H9 (cell line): ENCODE measurements at regions not wholly inside any gene's neighbourhood (a gene's known extent, or its start where the extent isn't known, plus 50 kb on each side); places are given as distances from the start of the nearest gene placed in this dataset.

Experiments
- DNase-seq: peaks from one replicate; pipeline ENCODE4 v3.0.0-alpha.2; 2017
- H2AFZ ChIP-seq: one replicate; pipeline ENCODE4 v1.6.1; 2013; ENCODE audit warnings: mild to moderate bottlenecking, low read length, control low read depth, moderate library complexity
- H2AK5ac ChIP-seq: 2 replicates; pipeline ENCODE4 v1.6.1; 2013; ENCODE audit warnings: low read length, control low read depth, mixed read lengths; ENCODE audit not compliant: insufficient read length
- H2BK120ac ChIP-seq: one replicate; pipeline ENCODE4 v1.6.1; 2013; ENCODE audit warnings: low read depth, mild to moderate bottlenecking, low read length, control low read depth, inconsistent platforms; ENCODE audit not compliant: poor library complexity, severe bottlenecking
- H2BK12ac ChIP-seq: 2 replicates; pipeline ENCODE4 v1.6.1; 2013; ENCODE audit warnings: low read length, control low read depth, mixed read lengths, low read depth; ENCODE audit not compliant: insufficient read length
- H2BK15ac ChIP-seq: 2 replicates; pipeline ENCODE4 v1.6.1; 2013; ENCODE audit warnings: low read depth, low read length, control low read depth
- H2BK20ac ChIP-seq: one replicate; pipeline ENCODE4 v1.6.1; 2013; ENCODE audit warnings: low read depth, mild to moderate bottlenecking, low read length, control low read depth, inconsistent platforms; ENCODE audit not compliant: poor library complexity, severe bottlenecking
- H2BK5ac ChIP-seq: 2 replicates; pipeline ENCODE4 v1.6.1; 2013; ENCODE audit warnings: low read length, control low read depth, mixed read lengths; ENCODE audit not compliant: insufficient read length
- H3K14ac ChIP-seq: 2 replicates; pipeline ENCODE4 v1.6.1; 2013; ENCODE audit warnings: low read length, control low read depth; ENCODE audit not compliant: insufficient read depth
- H3K18ac ChIP-seq: 2 replicates; pipeline ENCODE4 v1.6.1; 2013; ENCODE audit warnings: low read depth, mild to moderate bottlenecking, mixed read lengths, low read length, control low read depth; ENCODE audit not compliant: insufficient read length
- H3K23ac ChIP-seq: 2 replicates; pipeline ENCODE4 v1.6.1; 2013; ENCODE audit warnings: low read length, control low read depth, mixed read lengths, low read depth; ENCODE audit not compliant: insufficient read length
- H3K23me2 ChIP-seq: 2 replicates; pipeline ENCODE4 v1.6.1; 2013; ENCODE audit warnings: low read depth, mild to moderate bottlenecking, mixed read lengths, low read length, control low read depth; ENCODE audit not compliant: insufficient read length, poor library complexity, severe bottlenecking
- H3K27ac ChIP-seq: 2 replicates; pipeline ENCODE4 v1.5.1; 2013; ENCODE audit warnings: low read length, control low read depth, mixed read lengths, low read depth; ENCODE audit not compliant: insufficient read length
- H3K27me3 ChIP-seq: 2 replicates; pipeline ENCODE4 v1.6.1; 2013; ENCODE audit warnings: low read length, control low read depth, inconsistent platforms; ENCODE audit not compliant: insufficient read depth
- H3K4ac ChIP-seq: 2 replicates; pipeline ENCODE4 v1.6.1; 2013; ENCODE audit warnings: low read depth, mild to moderate bottlenecking, control low read depth, inconsistent platforms, low read length, moderate library complexity
- H3K4me1 ChIP-seq: 2 replicates; pipeline ENCODE4 v1.6.1; 2013; ENCODE audit warnings: low read length, control low read depth, inconsistent platforms; ENCODE audit not compliant: insufficient read depth
- H3K4me2 ChIP-seq: 2 replicates; pipeline ENCODE4 v1.6.1; 2013; ENCODE audit warnings: low read length, control low read depth, mixed read lengths; ENCODE audit not compliant: insufficient read length, insufficient read depth
- H3K56ac ChIP-seq: 2 replicates; pipeline ENCODE4 v1.6.1; 2013; ENCODE audit warnings: low read depth, mild to moderate bottlenecking, mixed read lengths, low read length, control low read depth; ENCODE audit not compliant: insufficient read length
- H3K79me1 ChIP-seq: 2 replicates; pipeline ENCODE4 v1.6.1; 2013; ENCODE audit warnings: low read depth, mild to moderate bottlenecking, moderate library complexity, low read length, control low read depth, inconsistent platforms; ENCODE audit not compliant: insufficient read depth, poor library complexity, severe bottlenecking
- H3K79me2 ChIP-seq: 2 replicates; pipeline ENCODE4 v1.6.1; 2013; ENCODE audit warnings: low read length, control low read depth, inconsistent platforms; ENCODE audit not compliant: insufficient read depth
- H3K9ac ChIP-seq: 2 replicates; pipeline ENCODE4 v1.6.1; 2013; ENCODE audit warnings: low read length, control low read depth, mixed read lengths; ENCODE audit not compliant: insufficient read length; ENCODE audit errors: extremely low read depth
- H3K9me3 ChIP-seq: one replicate; pipeline ENCODE4 v1.6.1; 2013; ENCODE audit warnings: low read depth, low read length, inconsistent platforms; ENCODE audit not compliant: control insufficient read depth
- H3T11ph ChIP-seq: one replicate; pipeline ENCODE4 v1.6.1; 2013; ENCODE audit warnings: mild to moderate bottlenecking, low read length, control low read depth, inconsistent platforms
- H4K20me1 ChIP-seq: one replicate; pipeline ENCODE4 v1.6.1; 2013; ENCODE audit not compliant: control insufficient read depth, insufficient read length, insufficient read depth
- H4K5ac ChIP-seq: 2 replicates; pipeline ENCODE4 v1.6.1; 2013; ENCODE audit warnings: low read depth, mild to moderate bottlenecking, mixed read lengths, low read length, control low read depth; ENCODE audit not compliant: insufficient read length
- H4K8ac ChIP-seq: replicated peaks from 2 replicates; pipeline ENCODE4 v1.6.1; 2013; ENCODE audit warnings: low read length, control low read depth, mixed read lengths, low read depth; ENCODE audit not compliant: insufficient read length
- H4K91ac ChIP-seq: 2 replicates; pipeline ENCODE4 v1.6.1; 2013; ENCODE audit warnings: low read depth, mild to moderate bottlenecking, moderate library complexity, mixed read lengths, low read length, control low read depth; ENCODE audit not compliant: insufficient read length
- H3K27ac Mint-ChIP-seq, 3 experiments: 2 replicates in 2 of 3; 3 replicates in 1 of 3; pipeline ENCODE4 v1.8.0; 2020 to 2021; ENCODE audit warnings: mixed read lengths in 3 of 3, mild to moderate bottlenecking in 1 of 3, moderate library complexity in 1 of 3
- H3K27me3 Mint-ChIP-seq: 2 replicates; pipeline ENCODE4 v1.8.0; 2021; ENCODE audit warnings: low read depth, mild to moderate bottlenecking, moderate library complexity, mixed read lengths
- H3K36me3 Mint-ChIP-seq, 3 experiments: 2 replicates in 2 of 3; 3 replicates in 1 of 3; pipeline ENCODE4 v1.8.0; 2020 to 2021; ENCODE audit warnings: low read depth in 3 of 3, mixed read lengths in 3 of 3; ENCODE audit not compliant: insufficient read depth in 1 of 3
- H3K4me1 Mint-ChIP-seq, 2 experiments: 2 replicates each; pipeline ENCODE4 v1.8.0; 2020; ENCODE audit warnings: mixed read lengths in 2 of 2
- H3K4me3 Mint-ChIP-seq, 2 experiments: 2 replicates in 1 of 2; 3 replicates in 1 of 2; pipeline ENCODE4 v1.8.0; 2020 to 2021; ENCODE audit warnings: mild to moderate bottlenecking in 2 of 2, mixed read lengths in 2 of 2, moderate library complexity in 1 of 2
- H3K9me3 Mint-ChIP-seq, 2 experiments: 2 replicates in 1 of 2; 3 replicates in 1 of 2; pipeline ENCODE4 v1.8.0; 2020; ENCODE audit warnings: mild to moderate bottlenecking in 2 of 2, mixed read lengths in 2 of 2, moderate library complexity in 1 of 2
- WGBS: extraction: QIAGEN DNeasy Blood & Tissue Kit; methylation state at CpG from one replicate; pipeline ENCODE4 v1.1.7; 2013; ENCODE audit warnings: missing lambda C conversion rate, low lambda C conversion rate, mixed read lengths; ENCODE audit not compliant: insufficient read length; ENCODE audit errors: extremely low coverage; 5-methylcytosine and 5-hydroxymethylcytosine counted together
- TF ChIP-seq, protein P1 (sequence below): fragments of 200-600 bp; sonication (generic); conservative IDR thresholded peaks from 3 replicates; pipeline ENCODE4 v1.8.0; 2021; ENCODE audit warnings: antibody characterized with exemption, mild to moderate bottlenecking

DNA sequence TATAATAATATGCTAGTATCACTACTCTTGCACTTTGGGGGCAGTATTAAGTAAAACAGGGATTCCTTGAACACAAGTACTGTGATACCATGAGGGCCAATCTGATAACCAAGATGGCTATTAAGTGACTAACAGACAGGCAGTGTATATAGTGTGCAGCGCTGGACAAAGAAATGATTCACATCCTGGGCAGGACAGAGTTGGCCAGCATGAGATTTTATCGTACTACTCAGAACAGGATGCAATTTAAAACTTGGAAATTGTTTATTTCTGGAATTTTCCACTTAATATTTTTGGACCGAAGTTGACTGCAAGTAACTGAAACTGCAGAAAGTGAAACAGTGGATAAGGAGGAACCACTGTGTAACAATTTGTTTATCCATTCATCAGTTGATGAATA lies 74.6 kb downstream of the DNTTIP2 start:
- Histone ChIP-seq H4K8ac (no peak overlapping the region), H2BK120ac (no peak overlapping the region), H3K27ac (no peak overlapping the region), H2BK20ac (no peak overlapping the region), H3K9me3 (no peaks in the 10 kb centered on the region), H2BK15ac (no peak overlapping the region), H3K14ac (no peak overlapping the region), H3K4me2 (no peak overlapping the region), H3K4ac (no peak overlapping the region), H2BK12ac (no peak overlapping the region), H3K9ac (no peak overlapping the region), H3T11ph (no peak overlapping the region), H3K4me1 (no peaks in the 10 kb centered on the region; the same call in 1 of the 2 replicates), H3K23ac (no peak overlapping the region), H3K18ac (no peak overlapping the region), H2AFZ (no peak overlapping the region), H2BK5ac (no peak overlapping the region), H2AK5ac (no peak overlapping the region), H3K79me2 (no peaks in the 10 kb centered on the region), H3K27me3 (no peaks in the 10 kb centered on the region), H4K5ac (no peak overlapping the region), H4K91ac (no peak overlapping the region), H4K20me1 (no peaks in the 10 kb centered on the region), H3K23me2 (no peaks in the 10 kb centered on the region), H3K79me1 (no peaks in the 10 kb centered on the region), H3K56ac (no peak overlapping the region)
- H3K4me1 Mint-ChIP-seq = peaks cover 25 to 39% of the 10 kb centered on the region in 2 experiments
- no CpG with 5 or more reads among the region's 3 CpGs for WGBS
- H3K9me3 Mint-ChIP-seq = peaks cover 16 to 22% of the 10 kb centered on the region in 2 experiments
- no peak for DNase-seq
- H3K27me3 Mint-ChIP-seq = peaks cover 2% of the 10 kb centered on the region; the same call in 1 of the 2 replicates
- TF ChIP-seq, protein P1, sequence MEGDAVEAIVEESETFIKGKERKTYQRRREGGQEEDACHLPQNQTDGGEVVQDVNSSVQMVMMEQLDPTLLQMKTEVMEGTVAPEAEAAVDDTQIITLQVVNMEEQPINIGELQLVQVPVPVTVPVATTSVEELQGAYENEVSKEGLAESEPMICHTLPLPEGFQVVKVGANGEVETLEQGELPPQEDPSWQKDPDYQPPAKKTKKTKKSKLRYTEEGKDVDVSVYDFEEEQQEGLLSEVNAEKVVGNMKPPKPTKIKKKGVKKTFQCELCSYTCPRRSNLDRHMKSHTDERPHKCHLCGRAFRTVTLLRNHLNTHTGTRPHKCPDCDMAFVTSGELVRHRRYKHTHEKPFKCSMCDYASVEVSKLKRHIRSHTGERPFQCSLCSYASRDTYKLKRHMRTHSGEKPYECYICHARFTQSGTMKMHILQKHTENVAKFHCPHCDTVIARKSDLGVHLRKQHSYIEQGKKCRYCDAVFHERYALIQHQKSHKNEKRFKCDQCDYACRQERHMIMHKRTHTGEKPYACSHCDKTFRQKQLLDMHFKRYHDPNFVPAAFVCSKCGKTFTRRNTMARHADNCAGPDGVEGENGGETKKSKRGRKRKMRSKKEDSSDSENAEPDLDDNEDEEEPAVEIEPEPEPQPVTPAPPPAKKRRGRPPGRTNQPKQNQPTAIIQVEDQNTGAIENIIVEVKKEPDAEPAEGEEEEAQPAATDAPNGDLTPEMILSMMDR = no peak
- H3K27ac Mint-ChIP-seq = no peak overlapping the region
- H3K4me3 Mint-ChIP-seq = no peak overlapping the region
- H3K36me3 Mint-ChIP-seq = peaks cover 10 to 23% (median 11%) of the 10 kb centered on the region in 3 experiments
